ENCODE measurements at regions not wholly inside any gene's neighbourhood (a gene's known extent, or its start where the extent isn't known, plus 50 kb on each side); places are given as distances from the start of the nearest gene placed in this dataset.

GRCh38 chr7:17485904-17486303, 187.5 kb downstream of the AHR start:
- DNase-seq = no peak

DNA sequence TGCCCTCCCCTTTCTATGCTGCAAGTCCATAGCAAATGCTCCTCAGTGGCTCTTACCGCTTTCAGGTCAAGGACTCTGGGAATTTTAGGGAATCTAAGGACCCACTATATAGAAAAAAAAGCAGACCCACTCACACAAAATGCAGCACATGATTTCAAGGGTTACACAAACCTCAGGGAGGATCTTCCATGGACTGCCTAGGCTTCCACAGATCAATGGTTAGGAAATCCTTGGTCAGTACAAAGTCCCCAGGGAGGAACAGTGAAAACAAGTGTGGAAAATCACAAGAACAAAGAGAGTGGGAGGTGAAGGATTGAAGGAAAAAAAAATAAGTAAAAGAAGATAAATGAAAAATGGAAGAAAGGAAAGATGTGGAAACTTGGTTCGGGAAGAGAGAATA, 188.4 kb downstream of the AHR start:
- no peak for DNase-seq

DNA sequence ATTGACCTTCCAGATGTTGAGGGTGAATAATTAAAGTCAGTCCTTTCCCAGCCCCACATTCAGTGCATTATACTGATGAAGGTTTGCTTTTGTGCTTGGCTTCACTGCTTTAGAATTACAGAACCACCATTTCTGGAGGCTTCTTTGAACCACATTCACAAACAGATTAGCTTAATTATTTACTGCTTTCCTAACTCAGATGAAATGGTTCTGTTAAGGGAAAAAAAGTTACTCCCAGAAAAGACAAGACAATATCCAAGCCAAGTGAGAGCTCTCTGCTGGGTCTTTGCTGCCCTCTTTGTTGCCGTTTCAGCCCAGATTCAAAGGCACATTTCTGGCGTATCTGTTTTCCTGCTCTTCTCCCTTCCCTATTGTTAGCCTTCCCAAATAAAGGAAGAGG, 188.9 kb downstream of the AHR start:
- DNase-seq = no peak

DNA sequence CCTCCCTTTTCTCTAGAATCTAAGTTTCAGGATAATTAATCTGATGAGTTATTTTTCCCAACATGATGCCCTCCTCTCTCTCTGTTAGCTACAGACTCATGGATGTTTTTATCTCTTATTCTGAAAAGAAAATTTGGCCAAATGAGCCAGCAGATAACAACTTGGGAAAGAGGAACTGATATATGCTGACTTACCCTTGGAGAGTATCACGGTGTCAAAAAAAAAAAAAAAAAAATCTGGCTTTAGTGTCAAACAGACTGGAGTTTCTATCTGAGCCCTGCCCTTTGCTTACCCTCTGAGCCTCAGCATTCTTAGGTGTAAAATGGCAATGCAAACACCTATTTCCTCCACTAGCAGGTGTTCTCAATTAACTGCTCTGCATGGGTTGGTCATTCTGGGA, 190.4 kb downstream of the AHR start:
- peak; percentile 59 for DNase-seq

DNA sequence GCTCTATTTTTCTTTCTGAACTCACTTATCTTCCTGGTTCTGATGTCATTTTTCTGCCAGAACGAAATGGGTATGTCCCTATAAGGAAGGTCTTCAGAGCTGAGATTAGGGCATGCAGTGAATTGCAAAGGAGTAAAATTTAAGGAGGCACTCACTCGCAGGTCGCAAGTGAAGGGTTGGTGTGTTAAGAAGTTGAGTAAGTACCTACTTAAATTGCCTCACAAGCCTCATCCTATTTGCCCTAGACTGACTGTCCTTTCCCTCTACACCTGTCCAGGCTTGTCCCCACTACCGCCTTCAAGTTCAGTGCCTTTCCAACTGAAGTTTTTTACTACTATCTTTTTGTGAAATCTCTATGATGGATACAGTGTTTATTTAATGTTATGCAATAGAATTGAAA, 191.5 kb downstream of the AHR start:
- DNase-seq = no peak

DNA sequence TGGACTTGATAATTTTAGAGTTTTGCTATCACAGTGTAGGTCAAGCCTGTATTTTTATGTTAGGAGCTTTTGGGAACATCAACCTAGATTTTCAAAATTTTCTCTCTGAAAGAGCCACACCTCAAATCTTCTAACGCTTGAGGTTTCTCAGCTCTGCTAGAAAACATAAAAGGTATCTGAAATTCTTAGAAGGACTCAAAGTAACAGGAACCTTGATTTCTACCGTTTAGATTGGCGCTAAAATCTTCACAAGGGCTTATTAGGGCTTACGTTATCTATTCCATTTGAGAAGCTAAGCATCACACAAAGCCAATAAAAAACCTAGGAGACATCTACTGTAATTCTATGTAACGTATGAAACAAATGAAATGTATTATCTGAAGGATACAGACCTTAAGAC, 192.4 kb downstream of the AHR start:
- no peak for DNase-seq

DNA sequence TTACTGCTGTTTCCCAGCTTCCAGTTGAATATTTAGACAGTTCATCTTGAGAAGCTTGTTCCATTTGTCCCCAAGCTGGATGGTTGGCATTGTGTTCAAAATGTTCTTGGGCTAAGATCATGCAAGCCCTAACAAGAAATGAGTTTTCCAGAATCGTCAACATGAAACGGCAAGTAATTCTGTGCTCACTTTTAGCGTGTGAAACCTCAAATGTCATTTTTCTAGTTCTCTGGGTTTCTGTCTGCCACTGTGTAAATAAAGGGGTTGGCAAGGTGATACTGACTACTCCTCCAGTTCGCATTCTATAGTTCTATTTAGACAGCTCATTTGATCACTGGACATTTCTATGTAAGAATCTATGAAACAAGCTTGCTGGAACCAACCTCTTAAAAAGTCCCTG, 194.0 kb downstream of the AHR start:
- no peak for DNase-seq

DNA sequence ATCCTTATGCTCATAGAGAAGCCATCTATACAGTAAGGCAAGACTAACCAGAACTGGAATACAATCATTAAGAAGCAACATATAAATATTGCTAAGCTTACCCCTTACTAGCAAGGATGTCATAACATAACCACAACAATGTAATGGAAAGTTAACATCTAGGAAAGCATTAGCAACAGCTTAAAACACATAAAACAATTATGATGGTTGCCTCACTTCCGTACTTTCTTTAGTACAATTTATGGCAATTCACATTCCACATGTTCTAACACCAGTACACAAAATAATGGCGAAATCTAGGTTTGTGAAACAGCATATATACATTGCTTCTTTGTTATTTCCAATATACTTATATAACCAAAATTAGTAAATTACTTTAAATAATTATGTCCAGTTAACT, 195.0 kb downstream of the AHR start:
- peak; percentile 75 for DNase-seq

GRCh38 chr7:17495655-17496394, 197.4 kb downstream of the AHR start:
- no peak for DNase-seq

DNA sequence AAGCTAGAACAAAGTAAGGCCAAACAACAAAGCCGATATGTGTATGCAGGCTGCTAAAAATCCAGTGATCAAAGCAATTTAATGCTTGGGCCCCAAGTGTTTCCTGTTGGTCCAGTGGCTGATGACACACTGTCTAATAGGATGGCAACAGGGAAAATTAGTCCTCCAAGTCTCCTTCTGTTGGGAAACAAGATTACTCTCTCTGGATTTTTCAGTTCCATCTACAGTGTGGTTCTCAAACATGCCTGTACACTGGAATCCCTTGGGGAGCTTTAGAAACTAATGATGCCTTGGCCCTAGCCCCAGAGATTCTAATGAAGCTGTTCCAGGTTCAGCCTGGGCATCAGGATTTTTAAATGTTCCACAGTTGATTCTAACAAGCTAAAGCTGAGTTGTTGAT, 198.7 kb downstream of the AHR start:
- DNase-seq = no peak

DNA sequence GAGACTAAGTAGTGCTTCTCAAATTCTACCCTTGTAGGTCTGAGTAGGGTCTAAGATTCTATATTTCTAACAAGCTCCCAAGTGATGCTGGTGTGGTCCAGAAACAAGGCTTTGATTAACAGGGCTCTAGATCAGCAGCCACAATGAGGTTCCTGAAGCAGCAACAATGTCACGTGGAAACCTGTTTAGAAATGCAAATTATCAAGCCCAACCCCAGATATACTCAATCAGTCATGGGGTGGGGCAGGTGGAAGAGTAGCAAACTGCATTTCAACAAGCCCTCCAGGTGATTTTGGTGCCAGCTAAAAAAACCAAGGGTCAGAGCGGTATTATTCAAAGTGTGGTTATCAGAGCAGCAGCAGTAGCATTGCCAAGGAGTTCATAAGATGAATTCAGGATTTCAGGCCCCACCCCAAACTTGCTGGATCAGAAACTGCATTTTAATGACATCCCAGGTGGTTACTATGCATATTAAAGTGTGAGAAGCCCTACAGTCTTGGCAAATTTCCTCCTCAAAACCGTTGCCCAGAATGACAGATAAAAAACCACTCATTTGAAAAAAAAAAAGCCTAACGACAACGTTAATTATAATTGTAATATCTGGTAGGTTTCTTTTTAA, 199.2 kb downstream of the AHR start:
- no peak for DNase-seq

- DNase-seq = no peak
Measured at GRCh38 chr7:17498230-17498629, 199.8 kb downstream of the AHR start.

- no peak for DNase-seq
Measured at GRCh38 chr7:17500736-17501135, 202.3 kb downstream of the AHR start.

GRCh38 chr7:17501441-17502212, 203.2 kb downstream of the AHR start:
- no peak for DNase-seq

DNA sequence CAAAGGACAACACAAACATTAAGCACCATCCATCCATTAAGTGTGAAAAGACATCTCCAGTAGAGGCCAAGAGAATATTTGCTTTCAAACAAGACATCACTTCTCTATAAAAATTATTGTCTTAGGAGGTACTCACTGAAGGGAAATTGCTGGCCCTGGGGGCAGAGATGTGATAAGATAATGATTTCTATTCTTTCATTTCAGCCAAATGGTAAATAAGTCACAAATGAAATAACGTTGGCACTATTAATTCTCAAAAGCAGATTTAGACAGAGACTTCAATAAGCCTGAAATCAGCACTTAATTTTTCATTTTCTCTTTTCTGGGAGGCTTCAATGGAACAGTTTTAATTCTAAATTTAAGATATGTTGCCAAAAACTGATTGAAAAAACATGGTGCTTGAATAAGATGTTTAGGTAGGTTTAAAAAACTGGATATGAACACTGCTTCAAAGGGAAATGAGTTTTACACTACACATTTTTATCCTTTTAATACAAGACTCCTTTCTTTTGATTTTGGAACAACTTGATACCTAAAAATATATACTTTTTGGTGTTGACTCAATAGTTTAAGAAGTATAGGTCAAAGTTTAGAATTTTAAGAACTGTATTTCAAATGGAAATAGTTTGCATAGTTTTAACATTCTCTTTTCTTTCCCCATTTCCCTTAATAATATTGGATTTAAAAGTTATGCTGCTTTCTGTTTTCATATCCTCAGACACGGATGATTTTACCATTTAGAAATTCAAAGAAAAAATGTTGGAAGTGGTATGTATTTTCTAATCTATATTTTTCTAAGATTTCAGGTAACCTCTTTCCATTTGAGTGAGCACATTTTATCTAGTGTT, 204.0 kb downstream of the AHR start:
- no peak for DNase-seq

DNA sequence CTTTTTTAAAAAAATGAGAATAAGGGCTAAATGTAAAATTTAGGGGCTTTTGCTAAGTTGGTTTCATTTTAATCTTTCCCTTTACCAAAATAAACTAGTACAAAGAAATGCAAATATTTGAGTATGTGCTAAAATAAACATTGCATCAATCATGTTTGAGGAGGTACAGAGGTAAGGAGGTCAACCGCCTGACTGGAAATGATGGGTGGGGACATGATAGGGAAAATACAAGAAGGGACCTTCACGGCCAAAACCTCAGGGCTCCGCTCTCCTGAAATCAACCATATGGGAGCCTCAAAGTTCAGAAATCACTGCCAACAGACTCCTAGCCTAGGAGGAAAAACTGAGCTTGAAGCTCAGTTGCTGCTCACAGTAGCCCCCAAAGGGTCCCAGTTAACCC, 207.6 kb downstream of the AHR start:
- no peak for DNase-seq

GRCh38 chr7:17506596-17506995, 208.1 kb downstream of the AHR start:
- DNase-seq = no peak

GRCh38 chr7:17507717-17508116, 209.3 kb downstream of the AHR start:
- no peak for DNase-seq

DNA sequence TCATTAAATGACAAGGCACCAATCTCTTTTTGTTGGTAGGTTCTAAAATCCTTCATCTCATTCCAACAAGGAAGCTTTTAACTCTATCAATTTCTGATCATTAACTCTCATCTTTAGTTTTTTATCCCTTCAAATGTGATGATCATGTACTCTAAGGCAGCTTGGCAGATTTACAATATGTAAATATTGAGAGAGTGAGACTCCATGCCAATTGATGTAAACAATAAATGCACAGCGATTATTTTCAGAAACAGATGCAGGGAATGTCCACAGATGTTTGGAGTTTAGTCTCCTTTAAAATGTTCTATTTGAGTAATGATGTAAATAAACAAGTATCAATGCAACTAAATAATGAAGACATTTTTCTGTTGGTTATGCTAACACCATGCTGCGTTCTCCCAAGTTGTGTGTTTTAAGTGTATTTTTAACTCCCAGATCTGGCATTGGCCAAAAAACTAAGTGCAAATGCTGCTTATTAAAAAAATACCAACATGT, 213.8 kb downstream of the AHR start:
- DNase-seq = no peak

DNA sequence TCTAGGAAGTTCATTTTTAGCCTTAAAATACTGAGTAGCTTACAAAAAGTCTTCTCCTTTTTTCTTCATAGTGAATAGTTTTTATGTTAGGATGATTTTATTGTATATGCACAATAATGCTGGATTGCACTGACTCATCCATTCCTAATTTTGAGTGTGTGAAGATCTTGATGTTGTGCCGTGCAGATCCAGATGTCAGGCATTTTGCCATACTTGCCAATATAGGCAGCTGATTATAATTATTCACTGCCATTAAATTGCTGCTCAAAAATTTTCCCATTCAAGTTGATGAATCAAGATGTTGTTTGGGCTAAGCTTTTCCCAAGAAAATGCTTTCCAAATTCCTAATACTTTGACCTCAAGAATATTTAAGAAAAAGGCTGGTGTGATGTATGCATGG, 218.3 kb downstream of the AHR start:
- DNase-seq = no peak

DNA sequence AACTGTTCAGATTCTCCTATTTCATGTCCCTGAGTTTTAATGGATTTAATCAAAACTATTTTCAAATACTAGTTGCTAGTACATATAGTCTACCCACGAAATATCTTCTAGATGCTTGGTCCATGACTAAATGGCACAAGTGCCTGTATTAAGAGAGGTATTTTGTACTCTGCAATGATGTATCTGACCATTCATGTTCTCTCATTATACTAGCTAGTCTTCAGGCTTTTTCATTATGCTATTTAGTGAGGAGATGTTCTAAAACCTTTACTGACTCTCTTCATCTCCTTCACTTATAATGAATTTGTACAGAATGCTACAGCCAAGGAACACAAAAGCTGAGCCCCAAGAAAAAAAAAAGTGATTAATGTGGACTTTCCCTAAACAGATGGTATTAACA, 222.5 kb downstream of the AHR start:
- no peak for DNase-seq

GRCh38 chr7:17521437-17521836, 223.0 kb downstream of the AHR start:
- DNase-seq = peak; percentile 69

All from MV-4-11 (cell line).